ENCODE measurements at regions not wholly inside any gene's neighbourhood (a gene's known extent, or its start where the extent isn't known, plus 50 kb on each side); places are given as distances from the start of the nearest gene placed in this dataset.

DNA sequence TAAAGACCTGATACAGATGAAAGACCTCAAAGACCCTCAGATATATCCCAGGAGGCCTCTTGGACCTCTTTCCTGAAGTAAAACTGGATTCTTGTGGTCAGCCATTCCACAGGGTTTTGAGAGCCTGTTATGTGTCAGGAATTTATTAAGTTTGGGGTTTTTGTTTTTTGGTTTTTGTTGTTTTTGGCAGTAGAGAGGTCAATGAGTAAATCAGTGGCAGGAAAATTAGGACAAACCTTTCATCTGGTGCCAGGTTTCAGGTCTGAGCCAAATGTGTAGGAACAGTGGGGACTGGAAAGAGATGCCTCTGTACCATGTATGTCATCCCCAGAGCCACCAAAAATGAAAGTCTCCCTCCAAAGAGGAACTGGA lies 520.4 kb upstream of the MDFIC2 start:
- Histone ChIP-seq H3K4me3 (replicated peaks in 1 of 2; ENCODE audit: low read depth in 1 of 2, low read length in 2 of 2) (no peak overlapping the region), H3K27ac (ENCODE audit: low read depth, low read length) (no peak overlapping the region), H2AFZ (ENCODE audit: low read depth, low read length, poor library complexity, severe bottlenecking) (no peak overlapping the region), H3K9me2 (ENCODE audit: insufficient read depth) (no peaks in the 10 kb centered on the region), H3K27me3 (ENCODE audit: insufficient read depth, low read length) (no peaks in the 10 kb centered on the region), H4K20me1 (ENCODE audit: insufficient read depth) (no peaks in the 10 kb centered on the region; the same call in 1 of the 2 replicates), H3K9ac (ENCODE audit: low read length) (no peak overlapping the region), H3K4me2 (ENCODE audit: low read length) (no peak overlapping the region), H3K79me2 (ENCODE audit: insufficient read depth, low read length) (no peaks in the 10 kb centered on the region), H3K4me1 (ENCODE audit: control insufficient read depth in 1 of 2, insufficient read depth in 2 of 2, low read length in 2 of 2) (no peaks in the 10 kb centered on the region), H3K36me3 (ENCODE audit: control insufficient read depth in 1 of 2, insufficient read depth in 2 of 2, low read length in 2 of 2) (no peaks in the 10 kb centered on the region), H3K9me3 (ENCODE audit: control insufficient read depth in 1 of 2, insufficient read depth in 1 of 2, low read depth in 1 of 2, low read length in 2 of 2) (peaks cover 0 to 5% of the 10 kb centered on the region in 2 experiments; a peak in 1 of 4 replicates)
- CTCF ChIA-PET: no interaction called here
- BruUV-seq (replicated peaks): no TSS peak
- DNase-seq (ENCODE audit: low read depth, low spot score) (no peak), ATAC-seq (no peak)
- TF ChIP-seq REST (IDR thresholded peaks at IDR 0.05; ENCODE audit: low read depth) (no peak), SP1 (IDR thresholded peaks at IDR 0.05; ENCODE audit: low read depth) (no peak), POLR2AphosphoS5 (IDR thresholded peaks at IDR 0.05; ENCODE audit: low read depth, low read length) (no peak), ZNF274 (IDR thresholded peaks at IDR 0.05; ENCODE audit: low read depth, low read length) (no peak), EZH2 (IDR thresholded peaks at IDR 0.05) (no peak), FOSL1 (IDR thresholded peaks at IDR 0.05; ENCODE audit: low read depth) (no peak), TCF7L2 (IDR thresholded peaks at IDR 0.05; ENCODE audit: borderline replicate concordance, extremely low read depth, insufficient read depth, insufficient read length) (no peak), CEBPB (IDR thresholded peaks at IDR 0.05; ENCODE audit: low read depth) (no peak), SRF (IDR thresholded peaks at IDR 0.05; ENCODE audit: low read depth) (no peak), ZFX (IDR thresholded peaks at IDR 0.05) (no peak)
- TF ChIP-seq, protein P1, sequence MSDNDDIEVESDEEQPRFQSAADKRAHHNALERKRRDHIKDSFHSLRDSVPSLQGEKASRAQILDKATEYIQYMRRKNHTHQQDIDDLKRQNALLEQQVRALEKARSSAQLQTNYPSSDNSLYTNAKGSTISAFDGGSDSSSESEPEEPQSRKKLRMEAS (IDR thresholded peaks at IDR 0.05): no peak
- intact Hi-C loops (cut with micrococcal nuclease): no loop called here
- POLR2A ChIA-PET: no interaction called here
- RAD21 ChIA-PET (ENCODE audit: low non-redundant PET in 1 of 2, low total read pairs in 2 of 2, uncharacterized antibody in 2 of 2, unreplicated experiment in 2 of 2): no interaction called here
